ENCODE measurements at regions not wholly inside any gene's neighbourhood (a gene's known extent, or its start where the extent isn't known, plus 50 kb on each side); places are given as distances from the start of the nearest gene placed in this dataset.

GRCh38 chrX:25544641-25545040 lies 528.9 kb upstream of the ARX start:
- TF ChIP-seq POLR2A (IDR thresholded peaks at IDR 0.05): no peak
- TF ChIP-seq, protein P1, sequence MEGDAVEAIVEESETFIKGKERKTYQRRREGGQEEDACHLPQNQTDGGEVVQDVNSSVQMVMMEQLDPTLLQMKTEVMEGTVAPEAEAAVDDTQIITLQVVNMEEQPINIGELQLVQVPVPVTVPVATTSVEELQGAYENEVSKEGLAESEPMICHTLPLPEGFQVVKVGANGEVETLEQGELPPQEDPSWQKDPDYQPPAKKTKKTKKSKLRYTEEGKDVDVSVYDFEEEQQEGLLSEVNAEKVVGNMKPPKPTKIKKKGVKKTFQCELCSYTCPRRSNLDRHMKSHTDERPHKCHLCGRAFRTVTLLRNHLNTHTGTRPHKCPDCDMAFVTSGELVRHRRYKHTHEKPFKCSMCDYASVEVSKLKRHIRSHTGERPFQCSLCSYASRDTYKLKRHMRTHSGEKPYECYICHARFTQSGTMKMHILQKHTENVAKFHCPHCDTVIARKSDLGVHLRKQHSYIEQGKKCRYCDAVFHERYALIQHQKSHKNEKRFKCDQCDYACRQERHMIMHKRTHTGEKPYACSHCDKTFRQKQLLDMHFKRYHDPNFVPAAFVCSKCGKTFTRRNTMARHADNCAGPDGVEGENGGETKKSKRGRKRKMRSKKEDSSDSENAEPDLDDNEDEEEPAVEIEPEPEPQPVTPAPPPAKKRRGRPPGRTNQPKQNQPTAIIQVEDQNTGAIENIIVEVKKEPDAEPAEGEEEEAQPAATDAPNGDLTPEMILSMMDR (IDR thresholded peaks at IDR 0.05): no peak

All from tibial nerve (tissue), 3 donors.